ENCODE measurements at regions not wholly inside any gene's neighbourhood (a gene's known extent, or its start where the extent isn't known, plus 50 kb on each side); places are given as distances from the start of the nearest gene placed in this dataset.

- TF ChIP-seq CTCF (IDR thresholded peaks at IDR 0.05) (no peak), POLR2A (IDR thresholded peaks at IDR 0.05) (no peak), POLR2AphosphoS5 (IDR thresholded peaks at IDR 0.05) (no peak)
Measured at GRCh38 chr20:52062452-52063209, 128.9 kb downstream of the ZFP64 start.

All from transverse colon (tissue), 4 donors.